ENCODE measurements at regions not wholly inside any gene's neighbourhood (a gene's known extent, or its start where the extent isn't known, plus 50 kb on each side); places are given as distances from the start of the nearest gene placed in this dataset.

GRCh38 chr11:116211147-116211546 lies 561.6 kb downstream of the BUD13 start:
- no peak overlapping the region for H3K27ac ChIP-seq
- no peak for DNase-seq
- H3K27me3 ChIP-seq, result no peaks in the 10 kb centered on the region
- intact Hi-C loops (cut with DNase I), result no loop called here
- no peak overlapping the region for H3K4me3 ChIP-seq
- no peaks in the 10 kb centered on the region for H3K9me3 ChIP-seq (replicated peaks in 1 of 3)
- H3K36me3 ChIP-seq (replicated peaks in 1 of 2), result no peaks in the 10 kb centered on the region
- TF ChIP-seq CTCF (IDR thresholded peaks at IDR 0.05), result no peak
- no peak for TF ChIP-seq POLR2A (IDR thresholded peaks at IDR 0.05)
- no peaks in the 10 kb centered on the region for H3K4me1 ChIP-seq (replicated peaks in 1 of 2)
- WGBS, 4 donors, result 65 to 83% (median 82%) methylated on average over 4 to 6 of the region's 6 CpGs

- Histone ChIP-seq H3K4me3 (no peak overlapping the region), H3K4me1 (replicated peaks in 1 of 2) (no peaks in the 10 kb centered on the region), H3K27ac (no peak overlapping the region), H3K27me3 (no peaks in the 10 kb centered on the region), H3K36me3 (replicated peaks in 1 of 2) (no peaks in the 10 kb centered on the region), H3K9me3 (replicated peaks in 1 of 3) (no peaks in the 10 kb centered on the region)
- intact Hi-C loops (cut with DNase I), result no loop called here
- DNase-seq, result no peak
- TF ChIP-seq CTCF (IDR thresholded peaks at IDR 0.05), result no peak
- WGBS, 4 donors, result 84 to 93% (median 87%) methylated on average over 5 to 6 of the region's 6 CpGs
Observed at GRCh38 chr11:116210663-116211062, 562.1 kb downstream of the BUD13 start.

- no peak for DNase-seq
- Histone ChIP-seq H3K36me3 (replicated peaks in 1 of 2) (no peaks in the 10 kb centered on the region), H3K4me1 (replicated peaks in 1 of 2) (no peaks in the 10 kb centered on the region), H3K4me3 (no peak overlapping the region), H3K27me3 (no peaks in the 10 kb centered on the region), H3K9me3 (replicated peaks in 1 of 3) (no peaks in the 10 kb centered on the region), H3K27ac (no peak overlapping the region)
- WGBS, 4 donors, result 54 to 91% (median 73%) methylated on average over 1 of the region's 1 CpG
- no peak for TF ChIP-seq POLR2A (IDR thresholded peaks at IDR 0.05)
- TF ChIP-seq CTCF (IDR thresholded peaks at IDR 0.05), result no peak
- intact Hi-C loops (cut with DNase I), result no loop called here
Observed at GRCh38 chr11:116209255-116209654, 563.5 kb downstream of the BUD13 start.

GRCh38 chr11:116207421-116208141 lies 565.2 kb downstream of the BUD13 start:
- H3K4me3 ChIP-seq, result no peak overlapping the region
- DNase-seq, result no peak
- intact Hi-C loops (cut with DNase I), result no loop called here
- H3K9me3 ChIP-seq (replicated peaks in 1 of 3), result no peaks in the 10 kb centered on the region
- TF ChIP-seq POLR2A (IDR thresholded peaks at IDR 0.05) (no peak), CTCF (IDR thresholded peaks at IDR 0.05) (no peak)
- H3K36me3 ChIP-seq (replicated peaks in 1 of 2), result no peaks in the 10 kb centered on the region
- no peaks in the 10 kb centered on the region for H3K27me3 ChIP-seq
- H3K27ac ChIP-seq, result no peak overlapping the region
- H3K4me1 ChIP-seq (replicated peaks in 1 of 2), result no peaks in the 10 kb centered on the region
- WGBS, 4 donors, result 60 to 76% (median 70%) methylated on average over 17 to 18 of the region's 18 CpGs
